WTC11 (cell line): ENCODE measurements at regions not wholly inside any gene's neighbourhood (a gene's known extent, or its start where the extent isn't known, plus 50 kb on each side); places are given as distances from the start of the nearest gene placed in this dataset.

ENCODE experiments used
- ATAC-seq: fragments of 200-7000 bp; cut with Tn5 transposase; 2 replicates; pipeline ENCODE4 v1.10.0; 2021; ENCODE audit warnings: mild to moderate bottlenecking, moderate library complexity
- CTCF ChIA-PET: fragments of 300-600 bp; sonication (Branson Sonifier 250); formaldehyde crosslinking; loops from one replicate; lab custom pipeline; 2021; ENCODE audit warnings: antibody characterized with exemption; lab: Charles Lee
- POLR2A ChIA-PET: fragments of 350-600 bp; sonication (Branson Sonifier 250); formaldehyde crosslinking; loops from one replicate; lab custom pipeline; 2021; ENCODE audit warnings: antibody characterized with exemption; lab: Charles Lee
- DNase-seq: peaks from one replicate; pipeline ENCODE4 v3.0.0; 2021; ENCODE audit warnings: low spot score
- H3K27ac Mint-ChIP-seq: 2 replicates; pipeline ENCODE4 v1.8.0; 2021; ENCODE audit warnings: mixed read lengths
- H3K27me3 Mint-ChIP-seq: 2 replicates; pipeline ENCODE4 v1.8.0; 2021; ENCODE audit warnings: low read depth, mild to moderate bottlenecking, moderate library complexity, mixed read lengths
- H3K36me3 Mint-ChIP-seq: 2 replicates; pipeline ENCODE4 v1.8.0; 2021; ENCODE audit warnings: mixed read lengths
- H3K4me1 Mint-ChIP-seq: 2 replicates; pipeline ENCODE4 v1.8.0; 2022; ENCODE audit warnings: mixed read lengths
- H3K4me3 Mint-ChIP-seq: 2 replicates; pipeline ENCODE4 v1.8.0; 2021; ENCODE audit warnings: mild to moderate bottlenecking, moderate library complexity, mixed read lengths
- H3K9me3 Mint-ChIP-seq: 2 replicates; pipeline ENCODE4 v1.8.0; 2021; ENCODE audit warnings: mixed read lengths
- ATF2 ChIP-seq: sonication (generic); formaldehyde crosslinking; IDR thresholded peaks from 2 replicates; pipeline ENCODE4 v1.8.1; 2022; ENCODE audit warnings: low read depth, missing genetic modification reagents, borderline replicate concordance
- ATF3 ChIP-seq: sonication (generic); formaldehyde crosslinking; conservative IDR thresholded peaks from 2 replicates; pipeline ENCODE4 v1.8.1; 2022; ENCODE audit warnings: mild to moderate bottlenecking, missing genetic modification reagents
- CREB1 ChIP-seq: sonication (generic); formaldehyde crosslinking; IDR thresholded peaks from 2 replicates; pipeline ENCODE4 v1.8.0; 2023; ENCODE audit warnings: mild to moderate bottlenecking, missing genetic modification reagents
- E2F5 ChIP-seq: sonication (generic); formaldehyde crosslinking; IDR thresholded peaks from 2 replicates; pipeline ENCODE4 v1.8.1; 2022; ENCODE audit warnings: mild to moderate bottlenecking, moderate library complexity, missing genetic modification reagents
- GABPB1 ChIP-seq: sonication (generic); formaldehyde crosslinking; IDR thresholded peaks from 2 replicates; pipeline ENCODE4 v1.8.1; 2023; ENCODE audit warnings: mild to moderate bottlenecking, missing genetic modification reagents
- GTF2I ChIP-seq: fragments of 250-450 bp; sonication (Bioruptor Pico); conservative IDR thresholded peaks from 2 replicates; pipeline ENCODE4 v1.4.0; 2021; ENCODE audit warnings: mild to moderate bottlenecking
- MXD4 ChIP-seq: fragments of 250-450 bp; sonication (Bioruptor Pico); IDR thresholded peaks from 2 replicates; pipeline ENCODE4 v1.8.0; 2021; ENCODE audit warnings: mild to moderate bottlenecking, moderate library complexity, borderline replicate concordance
- MYBL2 ChIP-seq: sonication (generic); formaldehyde crosslinking; IDR thresholded peaks from 2 replicates; pipeline ENCODE4 v1.8.1; 2023; ENCODE audit warnings: mild to moderate bottlenecking, moderate library complexity, missing genetic modification reagents
- NFE2L1 ChIP-seq: sonication (generic); formaldehyde crosslinking; IDR thresholded peaks from 2 replicates; pipeline ENCODE4 v1.8.1; 2023; ENCODE audit warnings: missing genetic modification reagents
- NR3C1 ChIP-seq: sonication (generic); formaldehyde crosslinking; conservative IDR thresholded peaks from 2 replicates; pipeline ENCODE4 v1.8.1; 2023; ENCODE audit warnings: low read depth, mild to moderate bottlenecking, missing genetic modification reagents
- OVOL2 ChIP-seq: fragments of 250-450 bp; sonication (Bioruptor Pico); IDR thresholded peaks from 2 replicates; pipeline ENCODE4 v1.9.0; 2021; ENCODE audit warnings: mild to moderate bottlenecking, borderline replicate concordance
- PRRX2 ChIP-seq: fragments of 250-450 bp; sonication (Bioruptor Pico); IDR thresholded peaks from 2 replicates; pipeline ENCODE4 v1.8.0; 2021; ENCODE audit warnings: mild to moderate bottlenecking
- SMAD3 ChIP-seq: sonication (generic); formaldehyde crosslinking; IDR thresholded peaks from 2 replicates; pipeline ENCODE4 v1.8.0; 2022; ENCODE audit warnings: missing genetic modification reagents, mild to moderate bottlenecking, borderline replicate concordance
- SMAD4 ChIP-seq: sonication (generic); formaldehyde crosslinking; IDR thresholded peaks from 2 replicates; pipeline ENCODE4 v1.8.0; 2022; ENCODE audit warnings: mild to moderate bottlenecking, missing genetic modification reagents
- SOX15 ChIP-seq: fragments of 250-450 bp; sonication (Bioruptor Pico); IDR thresholded peaks from 2 replicates; pipeline ENCODE4 v1.9.0; 2021; ENCODE audit warnings: mild to moderate bottlenecking
- SP1 ChIP-seq: sonication (generic); formaldehyde crosslinking; conservative IDR thresholded peaks from 2 replicates; pipeline ENCODE4 v1.8.1; 2022; ENCODE audit warnings: missing genetic modification reagents
- ZMAT4 ChIP-seq: fragments of 250-450 bp; sonication (Bioruptor Pico); IDR thresholded peaks from 2 replicates; pipeline ENCODE4 v1.9.0; 2021; ENCODE audit warnings: mild to moderate bottlenecking
- ZNF219 ChIP-seq: sonication (generic); formaldehyde crosslinking; IDR thresholded peaks from 2 replicates; pipeline ENCODE4 v1.8.0; 2023; ENCODE audit warnings: missing genetic modification reagents, mild to moderate bottlenecking, borderline replicate concordance
- ZNF396 ChIP-seq: fragments of 250-450 bp; sonication (Bioruptor Pico); IDR thresholded peaks from 2 replicates; pipeline ENCODE4 v1.8.0; 2021; ENCODE audit warnings: mild to moderate bottlenecking, moderate library complexity, borderline replicate concordance
- ZNF425 ChIP-seq: fragments of 250-450 bp; sonication (Bioruptor Pico); conservative IDR thresholded peaks from 2 replicates; pipeline ENCODE4 v1.9.0; 2021; ENCODE audit warnings: mild to moderate bottlenecking

GRCh38 chr1:59075021-59075420, 221.9 kb upstream of the FGGY start:
- no peaks in the 10 kb centered on the region for H3K9me3 Mint-ChIP-seq
- no peak for TF ChIP-seq ZNF219 (CRISPR knock-in tag)
- no peak for TF ChIP-seq SMAD4 (CRISPR knock-in tag)
- TF ChIP-seq OVOL2 (CRISPR knock-in tag) = no peak
- TF ChIP-seq ATF3 = no peak
- no peak for TF ChIP-seq E2F5 (CRISPR knock-in tag)
- TF ChIP-seq SOX15 (CRISPR knock-in tag) = no peak
- TF ChIP-seq MXD4 (CRISPR knock-in tag) = no peak
- TF ChIP-seq ZNF425 (CRISPR knock-in tag) = no peak
- no peak for TF ChIP-seq SMAD3 (CRISPR knock-in tag)
- no peaks in the 10 kb centered on the region for H3K27me3 Mint-ChIP-seq
- no peak for ATAC-seq
- H3K36me3 Mint-ChIP-seq = no peaks in the 10 kb centered on the region
- no peak for DNase-seq
- ChIA-PET CTCF (no interaction called here), POLR2A (no interaction called here)
- H3K27ac Mint-ChIP-seq = no peak overlapping the region
- H3K4me3 Mint-ChIP-seq = no peak overlapping the region
- peaks cover 93% of the 10 kb centered on the region for H3K4me1 Mint-ChIP-seq

GRCh38 chr1:59076612-59077011, 220.3 kb upstream of the FGGY start:
- no peak for TF ChIP-seq GTF2I (CRISPR knock-in tag)
- no peak for TF ChIP-seq MYBL2 (CRISPR knock-in tag)
- TF ChIP-seq NR3C1 (CRISPR knock-in tag) = no peak
- 0 out of 2 replicates have a peak, but pooled peaks have one; percentile 29 for TF ChIP-seq NFE2L1 (CRISPR knock-in tag)
- ATAC-seq = no peak
- ChIA-PET POLR2A (interaction anchor here (1.1 to 1.5 kb wide), 2 partner anchors 11 to 19 kb away, joined by 3 to 4 read pairs; no protein-coding TSS in a partner anchor), CTCF (interaction anchor here (1.3 kb wide), 1 partner anchor 9 kb away, joined by 3 read pairs; no protein-coding TSS in a partner anchor)
- no peaks in the 10 kb centered on the region for H3K27me3 Mint-ChIP-seq
- no peak for DNase-seq
- peaks cover 92% of the 10 kb centered on the region for H3K4me1 Mint-ChIP-seq
- H3K27ac Mint-ChIP-seq = peak overlapping the region; percentile 98
- H3K4me3 Mint-ChIP-seq = peak overlapping the region; percentile 60; the same call in 1 of the 2 replicates
- H3K9me3 Mint-ChIP-seq = no peaks in the 10 kb centered on the region
- H3K36me3 Mint-ChIP-seq = no peaks in the 10 kb centered on the region

- ChIA-PET POLR2A (interaction anchor here (0.9 to 1.5 kb wide), 4 partner anchors 11 to 295 kb away, joined by 3 to 5 read pairs (median 4); partner anchors contain the start of gene JUN), CTCF (interaction anchor here (1.0 to 1.3 kb wide), 3 partner anchors 9 to 621 kb away, joined by 3 read pairs; no protein-coding TSS in a partner anchor)
- ATAC-seq = no peak; the same call in 1 of the 2 replicates
- no peaks in the 10 kb centered on the region for H3K27me3 Mint-ChIP-seq
- H3K4me1 Mint-ChIP-seq = peaks cover 93% of the 10 kb centered on the region
- TF ChIP-seq OVOL2 (CRISPR knock-in tag) (no peak), MXD4 (CRISPR knock-in tag) (0 out of 2 replicates have a peak, but pooled peaks have one; percentile 31)
- TF ChIP-seq, all 79 proteins: peak for 1
- peak overlapping the region; percentile 98 for H3K27ac Mint-ChIP-seq
- H3K4me3 Mint-ChIP-seq = peak overlapping the region; percentile 60
- no peaks in the 10 kb centered on the region for H3K36me3 Mint-ChIP-seq
- DNase-seq = no peak
- H3K9me3 Mint-ChIP-seq = no peaks in the 10 kb centered on the region
Measured at GRCh38 chr1:59077466-59078069, 219.3 kb upstream of the FGGY start.

- H3K4me1 Mint-ChIP-seq = peaks cover 89% of the 10 kb centered on the region
- ATAC-seq (peak; percentile 87), DNase-seq (peak; percentile 43)
- no peaks in the 10 kb centered on the region for H3K36me3 Mint-ChIP-seq
- POLR2A ChIA-PET = interaction anchor here (0.9 to 1.5 kb wide), 3 partner anchors 21 to 296 kb away, joined by 3 to 5 read pairs (median 4); partner anchors contain the start of gene JUN
- CTCF ChIA-PET = interaction anchor here (1.0 to 1.3 kb wide), 3 partner anchors 10 to 620 kb away, joined by 3 read pairs; no protein-coding TSS in a partner anchor
- H3K27me3 Mint-ChIP-seq = no peaks in the 10 kb centered on the region
- H3K27ac Mint-ChIP-seq = peak overlapping the region; percentile 98
- H3K4me3 Mint-ChIP-seq = peak overlapping the region; percentile 60
- H3K9me3 Mint-ChIP-seq = no peaks in the 10 kb centered on the region
- TF ChIP-seq PRRX2 (CRISPR knock-in tag) (no peak), CREB1 (no peak), ATF3 (no peak), GABPB1 (CRISPR knock-in tag) (no peak), SP1 (CRISPR knock-in tag) (peak; percentile 60; the same call in 1 of the 2 replicates), ZMAT4 (CRISPR knock-in tag) (no peak), ZNF396 (CRISPR knock-in tag) (peak; percentile 5; the same call in 1 of the 2 replicates), ATF2 (CRISPR knock-in tag) (no peak)
Measured at GRCh38 chr1:59078070-59078800, 218.7 kb upstream of the FGGY start.
